CD8-positive, alpha-beta memory T cell (primary cell): ENCODE measurements at regions not wholly inside any gene's neighbourhood (a gene's known extent, or its start where the extent isn't known, plus 50 kb on each side); places are given as distances from the start of the nearest gene placed in this dataset.
"Not testable (repeated sequence)": the region's sequence is repeated elsewhere in the genome, so short reads cannot be mapped to it uniquely, and the experiment has no call there.

Experiments used
- CTCF ChIA-PET: fragments of 350-600 bp; sonication (Branson Sonifier 250); formaldehyde crosslinking; loops from one replicate; lab custom pipeline; 2021; ENCODE audit warnings: antibody characterized with exemption; lab: Charles Lee
- POLR2A ChIA-PET: fragments of 350-600 bp; sonication (Branson Sonifier 250); formaldehyde crosslinking; loops from one replicate; lab custom pipeline; 2021; ENCODE audit warnings: antibody characterized with exemption; lab: Charles Lee
- DNase-seq, 5 donors: peaks; one replicate each; pipeline versions ENCODE4 v3.0.0 to v3.0.0-alpha.2; 2020 to 2022; ENCODE audit warnings: mixed read lengths in 1 of 5
- H3K27ac ChIP-seq: one replicate; pipeline ENCODE4 v1.7.0; 2013; ENCODE audit warnings: low read depth, mild to moderate bottlenecking, low read length, moderate library complexity
- H3K27me3 ChIP-seq: 2 replicates; pipeline ENCODE4 v1.7.0; 2013; ENCODE audit warnings: low read length, mild to moderate bottlenecking; ENCODE audit not compliant: insufficient read depth, poor library complexity, severe bottlenecking
- H3K36me3 ChIP-seq: 2 replicates; pipeline ENCODE4 v1.7.0; 2013; ENCODE audit warnings: mild to moderate bottlenecking, low read length, moderate library complexity; ENCODE audit not compliant: insufficient read depth
- H3K4me1 ChIP-seq: 2 replicates; pipeline ENCODE4 v1.7.0; 2013; ENCODE audit warnings: mild to moderate bottlenecking, low read length, moderate library complexity; ENCODE audit not compliant: insufficient read depth
- H3K4me3 ChIP-seq: 2 replicates; pipeline ENCODE4 v1.7.0; 2013; ENCODE audit warnings: mild to moderate bottlenecking, low read length
- H3K9me3 ChIP-seq: 2 replicates; pipeline ENCODE4 v1.7.0; 2013; ENCODE audit warnings: mild to moderate bottlenecking, low read length
- H3K27ac Mint-ChIP-seq, 8 donors: one replicate each; pipeline ENCODE4 v1.8.0; 2020 to 2021; ENCODE audit warnings: mixed read lengths in 8 of 8, mild to moderate bottlenecking in 6 of 8, inconsistent platforms in 3 of 8, moderate library complexity in 3 of 8
- H3K27me3 Mint-ChIP-seq, 2 donors: one replicate each; pipeline ENCODE4 v1.8.0; 2020 to 2021; ENCODE audit warnings: mixed read lengths in 2 of 2, mild to moderate bottlenecking in 1 of 2, moderate library complexity in 1 of 2
- H3K36me3 Mint-ChIP-seq, 3 donors: one replicate each; pipeline ENCODE4 v1.8.0; 2020 to 2021; ENCODE audit warnings: mixed read lengths in 3 of 3, inconsistent platforms in 1 of 3, mild to moderate bottlenecking in 1 of 3
- H3K4me1 Mint-ChIP-seq, 3 donors: one replicate each; pipeline ENCODE4 v1.8.0; 2020 to 2021; ENCODE audit warnings: mixed read lengths in 3 of 3, inconsistent platforms in 1 of 3, mild to moderate bottlenecking in 1 of 3
- H3K4me3 Mint-ChIP-seq, 7 donors: one replicate each; pipeline ENCODE4 v1.8.0; 2020 to 2021; ENCODE audit warnings: mixed read lengths in 7 of 7, mild to moderate bottlenecking in 6 of 7, moderate library complexity in 4 of 7, inconsistent platforms in 2 of 7
- H3K9me3 Mint-ChIP-seq, 5 donors: one replicate each; pipeline ENCODE4 v1.8.0; 2020 to 2022; ENCODE audit warnings: mixed read lengths in 5 of 5, mild to moderate bottlenecking in 3 of 5, moderate library complexity in 2 of 5, inconsistent platforms in 1 of 5

DNA sequence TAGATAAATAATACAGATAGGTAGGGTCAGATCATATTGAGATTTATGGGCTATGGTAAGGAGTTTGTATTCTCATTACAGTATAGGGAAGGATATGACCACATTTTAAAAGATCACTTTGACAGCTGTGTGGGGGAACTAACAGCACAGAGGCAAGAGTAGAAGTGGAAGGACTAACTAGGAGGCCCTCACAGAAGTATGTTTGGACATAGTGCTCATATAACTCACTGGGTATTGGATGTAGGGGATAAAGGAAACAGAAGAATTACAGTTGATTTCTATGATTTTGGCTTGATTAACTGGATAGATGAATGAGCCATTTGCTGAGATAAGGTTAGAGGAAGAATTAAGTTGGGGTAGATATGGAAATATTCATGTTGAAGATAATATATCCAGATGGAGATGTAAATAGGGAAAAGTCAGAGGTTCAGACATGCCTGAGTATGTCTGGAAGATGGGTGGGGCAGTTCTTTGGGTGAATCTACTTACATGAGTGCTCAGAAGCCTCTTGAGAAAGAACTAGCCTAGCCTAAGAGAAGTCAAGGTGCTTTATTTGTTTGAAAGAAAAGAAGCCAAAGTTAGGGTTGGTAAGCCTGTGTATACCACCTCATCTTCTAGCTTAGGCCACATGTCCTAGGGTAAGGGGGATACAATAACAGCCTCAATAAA lies 133.4 kb downstream of the NDFIP2 start:
- Mint-ChIP-seq H3K9me3 (no peaks in the 10 kb centered on the region), H3K4me1 (no peaks in the 10 kb centered on the region), H3K4me3 (no peak overlapping the region), H3K27ac (no peak overlapping the region), H3K27me3 (peaks cover 10 to 19% of the 10 kb centered on the region in 2 donors), H3K36me3 (no peaks in the 10 kb centered on the region)
- ChIA-PET POLR2A (no interaction called here), CTCF (no interaction called here)
- Histone ChIP-seq H3K36me3 (no peaks in the 10 kb centered on the region), H3K27me3 (no peaks in the 10 kb centered on the region), H3K4me1 (no peaks in the 10 kb centered on the region), H3K27ac (no peak overlapping the region), H3K4me3 (no peak overlapping the region), H3K9me3 (no peaks in the 10 kb centered on the region)
- no peak for DNase-seq

DNA sequence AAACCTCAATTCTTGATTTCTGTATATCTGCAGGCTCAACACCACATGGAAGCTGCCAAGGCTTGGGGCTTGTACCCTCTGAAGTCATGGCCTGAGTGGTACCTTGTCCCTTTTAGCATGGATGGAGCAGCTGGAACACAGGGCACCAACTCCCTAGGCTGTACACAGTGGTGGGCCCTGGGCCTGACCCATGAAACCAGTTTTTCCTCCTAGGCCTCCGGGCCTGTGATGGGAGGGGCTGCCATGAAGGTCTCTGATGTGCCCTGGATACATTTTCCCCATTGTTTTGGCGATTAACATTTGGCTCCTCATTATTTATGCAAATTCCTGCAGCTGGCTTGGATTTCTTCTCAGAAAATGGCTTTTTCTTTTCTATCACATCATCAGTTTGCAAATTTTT lies 131.6 kb downstream of the NDFIP2 start:
- Mint-ChIP-seq H3K4me1 (no peaks in the 10 kb centered on the region), H3K9me3 (peaks cover 0 to 2% (median 0%) of the 10 kb centered on the region in 5 donors), H3K27ac (no peak overlapping the region), H3K27me3 (peaks cover 6 to 12% of the 10 kb centered on the region in 2 donors), H3K36me3 (no peaks in the 10 kb centered on the region), H3K4me3 (no peak overlapping the region)
- Histone ChIP-seq H3K4me3 (no peak overlapping the region), H3K27me3 (no peaks in the 10 kb centered on the region), H3K4me1 (no peaks in the 10 kb centered on the region), H3K9me3 (no peaks in the 10 kb centered on the region), H3K27ac (no peak overlapping the region), H3K36me3 (no peaks in the 10 kb centered on the region)
- POLR2A ChIA-PET: no interaction called here
- CTCF ChIA-PET: no interaction called here
- no peak for DNase-seq

DNA sequence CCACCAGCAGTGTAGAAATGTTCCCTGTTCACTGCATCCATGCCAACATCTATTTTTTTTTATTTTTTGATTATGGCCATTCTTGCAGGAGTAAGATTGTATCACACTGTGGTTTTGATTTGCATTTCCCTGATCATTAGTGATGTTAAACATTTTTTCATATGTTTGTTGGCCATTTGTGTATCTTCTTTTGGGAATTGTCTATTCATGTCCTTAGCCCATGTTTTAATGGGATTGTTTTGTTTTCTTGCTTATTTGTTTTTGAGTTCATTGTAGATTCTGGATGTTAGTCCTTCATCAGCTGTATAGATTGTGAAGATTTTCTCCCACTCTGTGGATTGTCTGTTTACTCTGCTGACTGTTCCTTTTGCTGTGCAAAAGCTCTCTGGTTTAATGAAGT lies 126.9 kb downstream of the NDFIP2 start:
- H3K27ac Mint-ChIP-seq, H3K9me3 ChIP-seq, H3K4me1 ChIP-seq, H3K36me3 ChIP-seq, H3K4me1 Mint-ChIP-seq, H3K4me3 Mint-ChIP-seq, H3K27me3 ChIP-seq, POLR2A ChIA-PET, DNase-seq, H3K9me3 Mint-ChIP-seq, H3K36me3 Mint-ChIP-seq, H3K27ac ChIP-seq, H3K4me3 ChIP-seq, CTCF ChIA-PET, H3K27me3 Mint-ChIP-seq: not testable (repeated sequence)
